Prostate gland (tissue), 2 donors: ENCODE measurements at regions not wholly inside any gene's neighbourhood (a gene's known extent, or its start where the extent isn't known, plus 50 kb on each side); places are given as distances from the start of the nearest gene placed in this dataset.
"Not testable (repeated sequence)": the region's sequence is repeated elsewhere in the genome, so short reads cannot be mapped to it uniquely, and the experiment has no call there.

Experiments
- DNase-seq: peaks from one replicate; pipeline ENCODE4 v3.0.0-alpha.2; 2019; ENCODE audit warnings: low spot score
- H3K27ac ChIP-seq, 2 donors: fragments of 200-600 bp; sonication (generic); 2 replicates each; pipeline ENCODE4 v1.5.1; 2017 to 2019
- H3K27me3 ChIP-seq: fragments of 200-600 bp; sonication (generic); replicated peaks from 2 replicates; pipeline ENCODE4 v1.5.1; 2019; ENCODE audit not compliant: insufficient read depth
- H3K36me3 ChIP-seq, 2 donors: fragments of 200-600 bp; sonication (generic); 1 replicate in 1 of 2; 2 replicates in 1 of 2; pipeline versions ENCODE4 v1.5.1 to v1.8.1; 2017 to 2019
- H3K4me1 ChIP-seq: fragments of 200-600 bp; sonication (generic); replicated peaks from 2 replicates; pipeline ENCODE4 v1.5.1; 2019
- H3K4me3 ChIP-seq, 2 donors: fragments of 200-600 bp; sonication (generic); 2 replicates each; pipeline ENCODE4 v1.5.1; 2017 to 2019
- H3K9me3 ChIP-seq: fragments of 200-600 bp; sonication (generic); 2 replicates; pipeline ENCODE4 v1.5.1; 2017
- CTCF ChIP-seq, 4 experiments: fragments of 200-600 bp in 2 of 4; fragments of 450-650 bp in 2 of 4; sonication (generic) in 2 of 4; IDR thresholded peaks; 1 replicate in 3 of 4; 2 replicates in 1 of 4; pipeline ENCODE4 v1.5.1; 2016 to 2019; ENCODE audit warnings: antibody characterized with exemption in 4 of 4, mild to moderate bottlenecking in 2 of 4, moderate library complexity in 2 of 4
- POLR2A ChIP-seq: fragments of 450-650 bp; IDR thresholded peaks from one replicate; pipeline ENCODE4 v1.6.1; 2016; ENCODE audit warnings: antibody characterized with exemption, mild to moderate bottlenecking
- POLR2AphosphoS5 ChIP-seq: sonication (generic); formaldehyde crosslinking; IDR thresholded peaks from one replicate; pipeline ENCODE4 v1.6.1; 2017; ENCODE audit warnings: antibody characterized with exemption
- WGBS: methylation state at CpG from one replicate; pipeline ENCODE4 v1.1.5; 2018; 5-methylcytosine and 5-hydroxymethylcytosine counted together
- intact Hi-C: fragments of 100-400 bp; cut with DNase I; formaldehyde crosslinking; loops from one replicate; pipeline ENCODE4 v1.14.2; 2022

DNA sequence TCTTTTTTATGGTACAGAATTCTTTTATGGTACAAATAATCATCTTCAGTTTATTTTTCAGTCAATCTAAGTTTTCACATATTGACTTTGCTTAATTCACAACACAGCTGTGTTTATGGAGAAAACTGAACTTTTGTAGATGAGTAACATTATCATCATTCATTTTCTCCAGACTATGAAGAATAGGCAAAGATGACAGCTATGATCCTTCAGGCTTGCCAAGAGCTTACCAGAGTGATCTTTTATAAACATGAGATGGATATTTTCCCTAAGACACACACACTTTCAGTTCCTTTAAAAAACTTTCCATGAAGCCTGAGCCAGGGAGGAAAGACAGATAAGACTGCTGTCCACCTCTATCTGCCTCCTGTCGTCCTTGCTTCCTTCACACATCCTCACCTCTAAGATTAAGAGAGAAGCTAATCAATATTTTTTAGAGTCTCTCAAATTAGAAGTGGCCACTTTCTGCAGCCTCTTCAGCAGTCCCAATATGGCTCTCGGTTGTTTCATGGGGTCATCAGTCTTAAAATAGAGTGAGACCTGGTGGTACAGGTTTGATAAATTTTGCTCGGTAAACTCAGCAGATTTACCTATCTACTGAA lies 108.1 kb upstream of the SLC27A6 start:
- Histone ChIP-seq H3K9me3 (no peaks in the 10 kb centered on the region), H3K27me3 (no peaks in the 10 kb centered on the region), H3K4me1 (no peaks in the 10 kb centered on the region), H3K27ac (no peak overlapping the region), H3K36me3 (no peaks in the 10 kb centered on the region), H3K4me3 (no peak overlapping the region)
- TF ChIP-seq POLR2A (no peak), CTCF (IDR thresholded peaks at IDR 0.05) (no peak), POLR2AphosphoS5 (no peak)
- no peak for DNase-seq
- intact Hi-C loops, result no loop called here
- WGBS, result 82% methylated on average over 3 of the region's 3 CpGs

DNA sequence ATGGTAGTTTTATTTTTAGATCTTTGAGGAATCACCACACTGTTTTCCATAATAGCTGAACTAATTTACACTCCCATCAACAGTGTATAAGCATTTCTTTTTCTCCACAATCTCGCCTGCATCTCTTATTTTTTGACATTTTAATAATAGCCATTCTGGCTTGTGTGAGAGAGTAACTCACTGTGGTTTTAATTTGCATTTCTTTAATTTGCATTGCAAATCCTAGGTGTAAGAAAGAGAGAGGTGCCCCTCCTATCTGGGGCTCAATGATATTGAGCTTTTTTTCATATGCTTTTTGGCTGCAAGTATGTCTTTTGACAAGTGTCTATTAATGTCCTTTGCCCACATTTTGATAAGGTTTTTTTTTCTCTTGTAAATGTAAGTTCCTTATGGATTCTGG lies 106.3 kb upstream of the SLC27A6 start:
- Histone ChIP-seq H3K27me3 (no peaks in the 10 kb centered on the region), H3K27ac (no peak overlapping the region), H3K36me3 (no peaks in the 10 kb centered on the region), H3K9me3 (no peaks in the 10 kb centered on the region), H3K4me1 (no peaks in the 10 kb centered on the region), H3K4me3 (no peak overlapping the region)
- no peak for TF ChIP-seq POLR2AphosphoS5
- no peak for TF ChIP-seq CTCF (IDR thresholded peaks at IDR 0.05)
- TF ChIP-seq POLR2A, result no peak
- DNase-seq, result no peak
- 82% methylated on average over 1 of the region's 1 CpG for WGBS
- intact Hi-C loops, result no loop called here

DNA sequence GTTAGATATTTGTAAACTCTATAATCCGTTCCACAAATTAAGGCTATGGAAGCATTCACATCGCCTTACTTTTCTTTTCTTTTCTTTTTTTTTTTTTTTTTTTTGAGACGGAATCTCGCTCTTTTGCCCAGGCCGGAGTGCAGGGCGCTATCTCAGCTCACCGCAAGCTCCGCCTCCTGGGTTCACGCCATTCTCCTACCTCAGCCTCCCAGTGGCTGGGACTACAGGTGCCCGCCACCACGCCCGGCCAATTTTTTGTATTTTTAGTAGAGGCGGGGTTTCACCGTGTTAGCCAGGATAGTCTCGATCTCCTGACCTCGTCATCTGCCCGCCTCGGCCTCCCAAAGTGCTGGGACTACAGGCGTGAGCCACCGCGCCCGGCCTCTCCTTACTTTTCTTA lies 104.1 kb upstream of the SLC27A6 start:
- intact Hi-C loops, H3K4me1 ChIP-seq, H3K36me3 ChIP-seq, H3K4me3 ChIP-seq, DNase-seq, H3K27me3 ChIP-seq, H3K9me3 ChIP-seq, H3K27ac ChIP-seq: not testable (repeated sequence)
- WGBS, result 94% methylated on average over 22 of the region's 22 CpGs

- Histone ChIP-seq H3K4me1 (no peaks in the 10 kb centered on the region), H3K27me3 (no peaks in the 10 kb centered on the region), H3K27ac (no peak overlapping the region), H3K4me3 (no peak overlapping the region), H3K36me3 (no peaks in the 10 kb centered on the region), H3K9me3 (no peaks in the 10 kb centered on the region)
- WGBS, result 45% methylated on average over 1 of the region's 1 CpG
- DNase-seq, result no peak
- intact Hi-C loops, result no loop called here
- TF ChIP-seq CTCF (IDR thresholded peaks at IDR 0.05), result no peak
- TF ChIP-seq POLR2A, result no peak
Measured at GRCh38 chr5:128869970-128870369, 95.3 kb upstream of the SLC27A6 start.

- WGBS, result 48% methylated on average over 5 of the region's 5 CpGs
- no peaks in the 10 kb centered on the region for H3K4me1 ChIP-seq
Measured at GRCh38 chr5:128870373-128870772, 94.9 kb upstream of the SLC27A6 start.

More at GRCh38 chr5:128870373-128870772, 94.9 kb upstream of the SLC27A6 start:
- no peak overlapping the region for H3K4me3 ChIP-seq
- no peak for DNase-seq
- intact Hi-C loops, result no loop called here
- H3K9me3 ChIP-seq, result no peaks in the 10 kb centered on the region
- no peak overlapping the region for H3K27ac ChIP-seq
- TF ChIP-seq CTCF (IDR thresholded peaks at IDR 0.05), result no peak
- TF ChIP-seq POLR2AphosphoS5, result no peak
- no peak for TF ChIP-seq POLR2A
- H3K36me3 ChIP-seq, result no peaks in the 10 kb centered on the region
- no peaks in the 10 kb centered on the region for H3K27me3 ChIP-seq
